WERI-Rb-1 (cell line): ENCODE measurements at regions not wholly inside any gene's neighbourhood (a gene's known extent, or its start where the extent isn't known, plus 50 kb on each side); places are given as distances from the start of the nearest gene placed in this dataset.

ENCODE experiments used
- DNase-seq: peaks from one replicate; pipeline ENCODE4 v3.0.0-alpha.2; 2020
- H3K27ac ChIP-seq: fragments of 250-450 bp; sonication (Bioruptor Pico); 2 replicates; pipeline ENCODE4 v1.5.1; 2020; ENCODE audit warnings: mild to moderate bottlenecking, moderate library complexity
- H3K27me3 ChIP-seq: fragments of 250-450 bp; sonication (Bioruptor Pico); 2 replicates; pipeline ENCODE4 v1.5.1; 2021; ENCODE audit warnings: mild to moderate bottlenecking, low read depth, moderate library complexity; ENCODE audit not compliant: insufficient read depth, severe bottlenecking
- H3K36me3 ChIP-seq: fragments of 250-450 bp; sonication (Bioruptor Pico); 2 replicates; pipeline ENCODE4 v1.5.1; 2020; ENCODE audit warnings: mild to moderate bottlenecking, moderate library complexity
- H3K4me3 ChIP-seq: 2 replicates; pipeline ENCODE4 v1.5.1; 2011; ENCODE audit warnings: low read depth, mild to moderate bottlenecking, control low read depth, low read length
- H3K9me3 ChIP-seq: fragments of 250-450 bp; sonication (Bioruptor Pico); 2 replicates; pipeline ENCODE4 v1.5.1; 2021; ENCODE audit warnings: mild to moderate bottlenecking, moderate library complexity; ENCODE audit not compliant: severe bottlenecking
- CTCF ChIP-seq: IDR thresholded peaks from 2 replicates; pipeline ENCODE4 v1.5.1; 2011; ENCODE audit warnings: low read depth, mild to moderate bottlenecking, control low read depth, inconsistent platforms, low read length

GRCh38 chr12:124098101-124098757 lies 125.2 kb downstream of the ZNF664 start:
- peak; percentile 44 for DNase-seq
- TF ChIP-seq CTCF = no peak
- no peak overlapping the region for H3K4me3 ChIP-seq
- H3K27me3 ChIP-seq = no peaks in the 10 kb centered on the region
- H3K36me3 ChIP-seq = no peaks in the 10 kb centered on the region
- H3K9me3 ChIP-seq = no peaks in the 10 kb centered on the region
- H3K27ac ChIP-seq = no peak overlapping the region

DNA sequence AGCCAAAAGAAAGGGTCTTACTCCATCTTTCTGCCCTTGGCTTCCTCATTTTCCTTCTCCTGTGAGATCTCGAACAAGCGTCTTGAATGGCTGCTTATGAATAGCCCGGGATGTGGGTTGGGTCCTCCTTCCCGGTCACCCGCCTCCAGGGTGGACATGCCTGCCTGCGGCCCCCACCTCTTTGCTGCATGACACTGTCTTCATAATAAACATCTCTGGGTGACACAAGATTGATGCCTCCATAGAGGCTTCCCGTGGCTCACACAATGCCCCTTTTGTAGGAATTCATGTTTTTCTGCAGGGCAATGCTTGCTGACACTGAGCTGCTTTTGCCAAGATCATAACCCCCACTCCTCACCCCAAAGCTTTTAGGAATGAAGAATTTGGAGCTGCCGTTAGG lies 125.9 kb downstream of the ZNF664 start:
- H3K27ac ChIP-seq = no peak overlapping the region
- no peak overlapping the region for H3K4me3 ChIP-seq
- no peak for TF ChIP-seq CTCF
- no peaks in the 10 kb centered on the region for H3K36me3 ChIP-seq
- H3K27me3 ChIP-seq = no peaks in the 10 kb centered on the region
- DNase-seq = no peak
- H3K9me3 ChIP-seq = no peaks in the 10 kb centered on the region

DNA sequence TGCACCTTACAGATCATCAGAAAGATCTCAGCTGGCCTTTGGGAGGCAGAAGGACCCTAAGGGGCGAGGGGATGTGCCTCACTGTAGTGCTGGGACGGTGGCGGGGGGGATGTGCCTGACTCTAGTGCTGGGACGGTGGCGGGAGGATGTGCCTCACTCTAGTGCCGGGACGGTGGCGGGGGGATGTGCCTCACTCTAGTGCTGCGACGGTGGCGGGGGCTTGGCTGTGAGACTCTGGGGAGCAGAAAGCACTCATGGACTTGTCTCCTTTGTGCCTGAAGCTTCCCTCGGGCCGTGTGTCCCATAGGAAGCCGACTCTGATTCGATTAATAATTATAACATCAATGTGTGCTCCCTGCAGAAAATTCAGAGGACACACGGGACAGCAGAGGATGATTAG lies 126.6 kb downstream of the ZNF664 start:
- H3K9me3 ChIP-seq = no peaks in the 10 kb centered on the region

GRCh38 chr12:124100572-124101178 lies 127.7 kb downstream of the ZNF664 start:
- Histone ChIP-seq H3K36me3 (no peaks in the 10 kb centered on the region), H3K27ac (no peak overlapping the region; the same call in 1 of the 2 replicates), H3K27me3 (no peaks in the 10 kb centered on the region), H3K4me3 (no peak overlapping the region), H3K9me3 (no peaks in the 10 kb centered on the region)
- no peak for DNase-seq
- no peak for TF ChIP-seq CTCF

More for the DNA sequence above, 126.6 kb downstream of the ZNF664 start:
- no peak for TF ChIP-seq CTCF
- H3K27me3 ChIP-seq = no peaks in the 10 kb centered on the region
- no peaks in the 10 kb centered on the region for H3K36me3 ChIP-seq
- no peak overlapping the region for H3K4me3 ChIP-seq
- DNase-seq = no peak
- no peak overlapping the region for H3K27ac ChIP-seq

DNA sequence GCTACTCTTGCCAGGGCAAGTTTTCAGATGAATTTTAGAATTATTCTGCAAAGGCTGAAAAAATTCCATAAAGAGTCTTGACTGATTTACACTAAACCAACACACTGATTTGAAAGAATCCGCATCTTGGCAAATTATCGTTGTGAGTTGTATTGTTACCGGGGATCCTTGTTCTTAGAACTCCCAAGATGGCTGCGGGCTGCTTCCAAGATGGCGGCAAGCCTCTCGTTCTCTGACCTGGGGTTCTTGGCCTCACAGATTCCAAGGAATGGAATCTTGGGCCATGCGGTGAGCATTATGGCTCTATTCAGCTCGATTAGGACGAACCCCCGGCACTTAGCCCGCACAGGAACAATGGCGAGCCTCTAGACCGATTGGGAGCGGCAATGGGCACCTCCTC lies 132.5 kb downstream of the ZNF664 start:
- TF ChIP-seq CTCF = no peak
- H3K27ac ChIP-seq = no peak overlapping the region

More for the DNA sequence above, 132.5 kb downstream of the ZNF664 start:
- no peak overlapping the region for H3K4me3 ChIP-seq
- no peaks in the 10 kb centered on the region for H3K27me3 ChIP-seq
- no peak for DNase-seq
- H3K9me3 ChIP-seq = peaks cover 4% of the 10 kb centered on the region
- H3K36me3 ChIP-seq = no peaks in the 10 kb centered on the region
